ENCODE measurements at regions not wholly inside any gene's neighbourhood (a gene's known extent, or its start where the extent isn't known, plus 50 kb on each side); places are given as distances from the start of the nearest gene placed in this dataset.

GRCh38 chr14:89588840-89589296, 171.8 kb upstream of the FOXN3 start:
- no peak for DNase-seq
- intact Hi-C loops (cut with DNase I) = no loop called here

GRCh38 chr14:89588016-89588415, 171.0 kb upstream of the FOXN3 start:
- intact Hi-C loops (cut with DNase I) = no loop called here
- peak in 2 of 42 donors; percentile 34 to 35 for DNase-seq

- intact Hi-C loops (cut with DNase I) = no loop called here
- no peak for DNase-seq
These were observed 170.0 kb upstream of the FOXN3 start for GRCh38 chr14:89587136-89587420.

GRCh38 chr14:89586258-89587135, 169.5 kb upstream of the FOXN3 start:
- DNase-seq = peak in 4 of 42 donors; percentile 20 to 41 (median 27)
- intact Hi-C loops (cut with DNase I) = no loop called here

GRCh38 chr14:89578156-89578555, 161.1 kb upstream of the FOXN3 start:
- intact Hi-C loops (cut with DNase I) = no loop called here
- DNase-seq = peak in 4 of 42 donors; percentile 15 to 43 (median 20)

- intact Hi-C loops (cut with DNase I) = no loop called here
- DNase-seq = peak in 1 of 42 donors; percentile 29
These were observed 159.9 kb upstream of the FOXN3 start for GRCh38 chr14:89576960-89577359.

- intact Hi-C loops (cut with DNase I) = no loop called here
- DNase-seq = peak in 2 of 42 donors; percentile 20
These were observed 159.3 kb upstream of the FOXN3 start for GRCh38 chr14:89576145-89576927.

- intact Hi-C loops (cut with DNase I) = no loop called here
- peak in 3 of 42 donors; percentile 20 to 41 (median 41) for DNase-seq
These were observed 158.5 kb upstream of the FOXN3 start for GRCh38 chr14:89575386-89576061.

GRCh38 chr14:89574420-89574819, 157.4 kb upstream of the FOXN3 start:
- intact Hi-C loops (cut with DNase I) = no loop called here
- DNase-seq = peak in 2 of 42 donors; percentile 15 to 31

- intact Hi-C loops (cut with DNase I) = no loop called here
- DNase-seq = no peak
These were observed 156.3 kb upstream of the FOXN3 start for GRCh38 chr14:89573399-89573657.

- intact Hi-C loops (cut with DNase I) = no loop called here
- peak in 2 of 42 donors; percentile 26 to 38 for DNase-seq
These were observed 155.8 kb upstream of the FOXN3 start for GRCh38 chr14:89572596-89573398.

GRCh38 chr14:89571491-89571890, 154.5 kb upstream of the FOXN3 start:
- intact Hi-C loops (cut with DNase I) = no loop called here
- DNase-seq = no peak

- intact Hi-C loops (cut with DNase I) = no loop called here
- DNase-seq = no peak
These were observed 149.8 kb upstream of the FOXN3 start for GRCh38 chr14:89566644-89567415.

- no peak for DNase-seq
- intact Hi-C loops (cut with DNase I) = no loop called here
These were observed 149.1 kb upstream of the FOXN3 start for GRCh38 chr14:89566180-89566579.

- intact Hi-C loops (cut with DNase I) = no loop called here
- DNase-seq = no peak
These were observed 148.6 kb upstream of the FOXN3 start for GRCh38 chr14:89565607-89566006.

- DNase-seq = no peak
- intact Hi-C loops (cut with DNase I) = no loop called here
These were observed 148.0 kb upstream of the FOXN3 start for GRCh38 chr14:89564989-89565388.

GRCh38 chr14:89564286-89564957, 147.4 kb upstream of the FOXN3 start:
- intact Hi-C loops (cut with DNase I) = no loop called here
- no peak for DNase-seq

GRCh38 chr14:89563471-89563870, 146.4 kb upstream of the FOXN3 start:
- DNase-seq = no peak
- intact Hi-C loops (cut with DNase I) = no loop called here
